ENCODE measurements at regions not wholly inside any gene's neighbourhood (a gene's known extent, or its start where the extent isn't known, plus 50 kb on each side); places are given as distances from the start of the nearest gene placed in this dataset.

- peaks cover 0 to 5% (median 0%) of the 10 kb centered on the region in 4 donors for H3K9me3 ChIP-seq (ENCODE audit: control insufficient read depth in 4 of 4, insufficient read depth in 3 of 4, low read length in 3 of 4)
- H3K36me3 ChIP-seq (ENCODE audit: control insufficient read depth in 4 of 4, insufficient read depth in 4 of 4, low read length in 4 of 4): no peaks in the 10 kb centered on the region
- WGBS, 2 donors: 11 to 19% methylated on average over 29 to 30 of the region's 30 CpGs
- ATAC-seq (ENCODE audit: insufficient read depth, low FRiP score) (no peak), DNase-seq (no peak)
- no peak overlapping the region for H3K9ac ChIP-seq (ENCODE audit: insufficient read depth in 1 of 2, low read length in 2 of 2)
- peaks cover 0 to 16% (median 14%) of the 10 kb centered on the region in 3 donors for H3K27me3 ChIP-seq (ENCODE audit: control insufficient read depth in 3 of 3, insufficient read depth in 3 of 3, low read length in 2 of 3)
- H3K4me3 ChIP-seq: no peak overlapping the region
- H3K4me1 ChIP-seq (ENCODE audit: control insufficient read depth in 5 of 5, insufficient read depth in 5 of 5, low read length in 5 of 5): peaks cover 0 to 36% (median 13%) of the 10 kb centered on the region in 5 donors
- TF ChIP-seq CTCF (IDR thresholded peaks at IDR 0.05; ENCODE audit: control extremely low read depth, extremely low read depth): no peak
- H3K27ac ChIP-seq (ENCODE audit: low read depth in 1 of 2, low read length in 1 of 2): no peak overlapping the region
These were observed 91.7 kb downstream of the NCR2 start for GRCh38 chr6:41426888-41427641.

GRCh38 chr6:41427642-41428335 lies 92.4 kb downstream of the NCR2 start:
- no peak for TF ChIP-seq CTCF (IDR thresholded peaks at IDR 0.05; ENCODE audit: control extremely low read depth, extremely low read depth)
- DNase-seq (peak; percentile 56 to 82 (median 75)), ATAC-seq (ENCODE audit: insufficient read depth, low FRiP score) (peak; percentile 71)
- Histone ChIP-seq H3K27ac (ENCODE audit: low read depth in 1 of 2, low read length in 1 of 2) (peak overlapping the region in 1 of 2 donors; percentile 59), H3K9ac (ENCODE audit: insufficient read depth in 1 of 2, low read length in 2 of 2) (peak overlapping the region in 1 of 2 donors; percentile 25), H3K36me3 (ENCODE audit: control insufficient read depth in 4 of 4, insufficient read depth in 4 of 4, low read length in 4 of 4) (no peaks in the 10 kb centered on the region), H3K9me3 (ENCODE audit: control insufficient read depth in 4 of 4, insufficient read depth in 3 of 4, low read length in 3 of 4) (peaks cover 0 to 3% (median 0%) of the 10 kb centered on the region in 4 donors), H3K4me3 (peak overlapping the region; percentile 46), H3K27me3 (ENCODE audit: control insufficient read depth in 3 of 3, insufficient read depth in 3 of 3, low read length in 2 of 3) (peaks cover 0 to 16% (median 14%) of the 10 kb centered on the region in 3 donors), H3K4me1 (ENCODE audit: control insufficient read depth in 5 of 5, insufficient read depth in 5 of 5, low read length in 5 of 5) (peaks cover 0 to 36% (median 13%) of the 10 kb centered on the region in 5 donors)
- 0 to 1% methylated on average over 42 to 71 of the region's 71 CpGs for WGBS, 2 donors

- H3K9me3 ChIP-seq (ENCODE audit: control insufficient read depth in 4 of 4, insufficient read depth in 3 of 4, low read length in 3 of 4): peaks cover 0 to 3% (median 0%) of the 10 kb centered on the region in 4 donors
- DNase-seq (peak; percentile 76 to 88 (median 87)), ATAC-seq (ENCODE audit: insufficient read depth, low FRiP score) (no peak)
- 3 to 5% methylated on average over 34 to 35 of the region's 35 CpGs for WGBS, 2 donors
- H3K4me3 ChIP-seq: peak overlapping the region; percentile 46
- peaks cover 0 to 16% (median 14%) of the 10 kb centered on the region in 3 donors for H3K27me3 ChIP-seq (ENCODE audit: control insufficient read depth in 3 of 3, insufficient read depth in 3 of 3, low read length in 2 of 3)
- peaks cover 0 to 36% (median 13%) of the 10 kb centered on the region in 5 donors for H3K4me1 ChIP-seq (ENCODE audit: control insufficient read depth in 5 of 5, insufficient read depth in 5 of 5, low read length in 5 of 5)
- no peak for TF ChIP-seq CTCF (IDR thresholded peaks at IDR 0.05; ENCODE audit: control extremely low read depth, extremely low read depth)
- H3K36me3 ChIP-seq (ENCODE audit: control insufficient read depth in 4 of 4, insufficient read depth in 4 of 4, low read length in 4 of 4): no peaks in the 10 kb centered on the region
- no peak overlapping the region for H3K27ac ChIP-seq (ENCODE audit: low read depth in 1 of 2, low read length in 1 of 2)
- H3K9ac ChIP-seq (ENCODE audit: insufficient read depth in 1 of 2, low read length in 2 of 2): peak overlapping the region in 1 of 2 donors; percentile 13
These were observed 93.1 kb downstream of the NCR2 start for GRCh38 chr6:41428336-41428995.
